HG03520 (cell line): ENCODE measurements at regions not wholly inside any gene's neighbourhood (a gene's known extent, or its start where the extent isn't known, plus 50 kb on each side); places are given as distances from the start of the nearest gene placed in this dataset.
A peak's percentile ranks its signal among the peaks of the same experiment; 100 is the strongest.

Experiments used
- ATAC-seq: cut with Tn5 transposase; IDR thresholded peaks from one replicate; pipeline ENCODE4 v1.9.1; 2021; ENCODE audit warnings: mild to moderate bottlenecking, moderate library complexity; ENCODE audit not compliant: unreplicated experiment

GRCh38 chr1:213371847-213372619, 321.0 kb downstream of the RPS6KC1 start:
- no peak for ATAC-seq

GRCh38 chr1:213374369-213374768, 323.3 kb downstream of the RPS6KC1 start:
- ATAC-seq = peak; percentile 84

GRCh38 chr1:213375002-213375401, 324.0 kb downstream of the RPS6KC1 start:
- ATAC-seq = no peak

GRCh38 chr1:213376862-213377372, 325.9 kb downstream of the RPS6KC1 start:
- ATAC-seq = no peak

- no peak for ATAC-seq
Measured at GRCh38 chr1:213380865-213381264, 329.8 kb downstream of the RPS6KC1 start.

GRCh38 chr1:213381572-213382084, 330.6 kb downstream of the RPS6KC1 start:
- ATAC-seq = no peak

- no peak for ATAC-seq
Measured at GRCh38 chr1:213383465-213383864, 332.4 kb downstream of the RPS6KC1 start.

GRCh38 chr1:213385201-213385600, 334.2 kb downstream of the RPS6KC1 start:
- ATAC-seq = no peak

- no peak for ATAC-seq
Measured at GRCh38 chr1:213385806-213386324, 334.8 kb downstream of the RPS6KC1 start.

GRCh38 chr1:213387380-213388015, 336.5 kb downstream of the RPS6KC1 start:
- ATAC-seq = no peak

- ATAC-seq = no peak
Measured at GRCh38 chr1:213388199-213388598, 337.2 kb downstream of the RPS6KC1 start.

- ATAC-seq = no peak
Measured at GRCh38 chr1:213389061-213389581, 338.1 kb downstream of the RPS6KC1 start.

GRCh38 chr1:213391445-213391844, 340.4 kb downstream of the RPS6KC1 start:
- ATAC-seq = no peak

GRCh38 chr1:213393860-213394259, 342.8 kb downstream of the RPS6KC1 start:
- no peak for ATAC-seq

GRCh38 chr1:213394837-213395236, 343.8 kb downstream of the RPS6KC1 start:
- ATAC-seq = no peak

- no peak for ATAC-seq
Measured at GRCh38 chr1:213397638-213398037, 346.6 kb downstream of the RPS6KC1 start.

GRCh38 chr1:213399695-213400094, 348.7 kb downstream of the RPS6KC1 start:
- no peak for ATAC-seq

- ATAC-seq = no peak
Measured at GRCh38 chr1:213409208-213409631, 358.2 kb downstream of the RPS6KC1 start.

- ATAC-seq = no peak
Measured at GRCh38 chr1:213409971-213410370, 358.9 kb downstream of the RPS6KC1 start.

- ATAC-seq = no peak
Measured at GRCh38 chr1:213414346-213414745, 363.3 kb downstream of the RPS6KC1 start.

GRCh38 chr1:213414911-213415310, 363.9 kb downstream of the RPS6KC1 start:
- ATAC-seq = no peak
